ENCODE measurements at regions not wholly inside any gene's neighbourhood (a gene's known extent, or its start where the extent isn't known, plus 50 kb on each side); places are given as distances from the start of the nearest gene placed in this dataset.

GRCh38 chr2:136182315-136182714 is 64.4 kb upstream of the CXCR4 start:
- Mint-ChIP-seq H3K36me3 (no peaks in the 10 kb centered on the region), H3K4me3 (no peak overlapping the region), H3K27ac (no peak overlapping the region), H3K4me1 (ENCODE audit: low read depth) (peaks cover 16% of the 10 kb centered on the region), H3K9me3 (ENCODE audit: low read depth) (no peaks in the 10 kb centered on the region), H3K27me3 (no peaks in the 10 kb centered on the region)

- H3K27ac Mint-ChIP-seq = no peak overlapping the region
- peaks cover 4% of the 10 kb centered on the region for H3K36me3 Mint-ChIP-seq
- no peaks in the 10 kb centered on the region for H3K27me3 Mint-ChIP-seq
- peaks cover 21% of the 10 kb centered on the region for H3K4me1 Mint-ChIP-seq (ENCODE audit: low read depth)
- no peak overlapping the region for H3K4me3 Mint-ChIP-seq
- no peaks in the 10 kb centered on the region for H3K9me3 Mint-ChIP-seq (ENCODE audit: low read depth)
These were observed 61.6 kb upstream of the CXCR4 start for GRCh38 chr2:136179602-136179975.

- H3K9me3 Mint-ChIP-seq (ENCODE audit: low read depth) = no peaks in the 10 kb centered on the region
- peaks cover 4% of the 10 kb centered on the region for H3K36me3 Mint-ChIP-seq
- H3K27me3 Mint-ChIP-seq = no peaks in the 10 kb centered on the region
- no peak overlapping the region for H3K4me3 Mint-ChIP-seq
- H3K4me1 Mint-ChIP-seq (ENCODE audit: low read depth) = peaks cover 21% of the 10 kb centered on the region
- H3K27ac Mint-ChIP-seq = no peak overlapping the region
These were observed 61.1 kb upstream of the CXCR4 start for GRCh38 chr2:136178941-136179601.

- Mint-ChIP-seq H3K27ac (no peak overlapping the region), H3K36me3 (peaks cover 7% of the 10 kb centered on the region), H3K27me3 (no peaks in the 10 kb centered on the region), H3K9me3 (ENCODE audit: low read depth) (no peaks in the 10 kb centered on the region), H3K4me3 (no peak overlapping the region), H3K4me1 (ENCODE audit: low read depth) (peaks cover 34% of the 10 kb centered on the region)
These were observed 57.9 kb upstream of the CXCR4 start for GRCh38 chr2:136175868-136176267.

- Mint-ChIP-seq H3K27ac (no peak overlapping the region), H3K4me3 (no peak overlapping the region), H3K36me3 (peaks cover 9% of the 10 kb centered on the region), H3K27me3 (no peaks in the 10 kb centered on the region), H3K4me1 (ENCODE audit: low read depth) (peaks cover 34% of the 10 kb centered on the region), H3K9me3 (ENCODE audit: low read depth) (no peaks in the 10 kb centered on the region)
These were observed 57.5 kb upstream of the CXCR4 start for GRCh38 chr2:136175466-136175865.

- Mint-ChIP-seq H3K9me3 (ENCODE audit: low read depth) (no peaks in the 10 kb centered on the region), H3K27me3 (no peaks in the 10 kb centered on the region), H3K4me1 (ENCODE audit: low read depth) (peaks cover 20% of the 10 kb centered on the region), H3K4me3 (no peak overlapping the region), H3K27ac (no peak overlapping the region), H3K36me3 (peaks cover 14% of the 10 kb centered on the region)
These were observed 55.2 kb upstream of the CXCR4 start for GRCh38 chr2:136173126-136173525.

GRCh38 chr2:136171223-136171622 is 53.3 kb upstream of the CXCR4 start:
- Mint-ChIP-seq H3K9me3 (ENCODE audit: low read depth) (no peaks in the 10 kb centered on the region), H3K4me3 (no peak overlapping the region), H3K4me1 (ENCODE audit: low read depth) (peaks cover 20% of the 10 kb centered on the region), H3K27me3 (no peaks in the 10 kb centered on the region), H3K36me3 (peaks cover 14% of the 10 kb centered on the region), H3K27ac (no peak overlapping the region)

- Mint-ChIP-seq H3K27ac (no peak overlapping the region), H3K4me1 (ENCODE audit: low read depth) (peaks cover 18% of the 10 kb centered on the region), H3K27me3 (no peaks in the 10 kb centered on the region), H3K4me3 (no peak overlapping the region), H3K36me3 (peaks cover 10% of the 10 kb centered on the region), H3K9me3 (ENCODE audit: low read depth) (no peaks in the 10 kb centered on the region)
These were observed 50.8 kb upstream of the CXCR4 start for GRCh38 chr2:136168720-136169119.

- Mint-ChIP-seq H3K27ac (no peak overlapping the region), H3K4me1 (ENCODE audit: low read depth) (peaks cover 21% of the 10 kb centered on the region), H3K27me3 (no peaks in the 10 kb centered on the region), H3K4me3 (no peak overlapping the region), H3K36me3 (peaks cover 10% of the 10 kb centered on the region), H3K9me3 (ENCODE audit: low read depth) (no peaks in the 10 kb centered on the region)
These were observed 49.9 kb upstream of the CXCR4 start for GRCh38 chr2:136167721-136168475.

Measured in activated naive CD8-positive, alpha-beta T cell (primary cell).